ENCODE measurements at regions not wholly inside any gene's neighbourhood (a gene's known extent, or its start where the extent isn't known, plus 50 kb on each side); places are given as distances from the start of the nearest gene placed in this dataset.

DNA sequence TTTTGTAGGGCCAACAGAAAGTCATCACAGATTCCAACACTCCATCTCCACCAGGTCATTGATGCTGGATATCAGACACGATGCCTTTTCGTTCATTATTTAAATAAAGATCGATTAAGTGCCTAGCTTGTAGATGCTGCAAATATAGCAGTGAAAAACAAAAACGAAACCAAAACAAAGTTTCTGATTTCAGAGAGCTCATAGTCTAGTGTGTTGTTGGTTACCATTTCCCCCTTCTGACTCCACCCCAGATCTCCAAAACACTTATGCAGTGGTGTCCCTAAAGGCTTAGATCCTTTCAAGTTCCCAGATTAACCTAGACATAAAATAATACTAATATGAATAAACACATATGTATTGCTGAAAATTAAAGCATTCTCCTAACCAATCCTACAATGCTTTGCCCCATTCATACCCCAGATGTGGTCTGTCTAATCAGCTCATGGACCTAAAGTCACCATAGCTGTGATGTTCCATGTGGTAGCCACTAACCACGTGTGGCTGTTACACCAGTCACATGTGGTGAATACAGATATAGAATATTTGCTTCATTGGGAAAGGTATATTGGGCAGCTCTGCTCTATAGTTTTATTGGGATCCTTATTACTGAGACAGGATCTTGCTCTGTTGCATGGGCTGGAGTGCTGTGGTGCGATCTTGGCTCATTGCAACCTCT, 787.2 kb downstream of the TDRD15 start:
- no peak for DNase-seq

DNA sequence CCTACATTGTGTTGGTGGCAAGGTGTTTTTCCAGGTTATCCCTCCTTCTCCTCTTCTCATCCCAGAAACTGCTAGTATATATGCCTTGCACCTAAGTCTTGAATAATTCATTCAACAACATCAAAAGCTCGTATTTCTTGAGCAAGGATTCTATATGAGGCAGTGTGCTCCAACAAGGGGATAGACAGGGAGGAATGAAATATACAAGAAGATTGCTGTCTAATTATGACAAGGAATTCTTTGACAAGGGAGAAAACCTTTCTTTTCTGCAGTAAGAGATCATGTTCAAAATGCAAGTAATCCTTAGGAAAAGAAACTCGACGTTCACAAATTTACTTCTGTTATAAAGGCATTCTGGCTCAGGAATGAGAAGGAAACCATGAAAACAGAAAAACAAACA, 788.6 kb downstream of the TDRD15 start:
- no peak for DNase-seq

DNA sequence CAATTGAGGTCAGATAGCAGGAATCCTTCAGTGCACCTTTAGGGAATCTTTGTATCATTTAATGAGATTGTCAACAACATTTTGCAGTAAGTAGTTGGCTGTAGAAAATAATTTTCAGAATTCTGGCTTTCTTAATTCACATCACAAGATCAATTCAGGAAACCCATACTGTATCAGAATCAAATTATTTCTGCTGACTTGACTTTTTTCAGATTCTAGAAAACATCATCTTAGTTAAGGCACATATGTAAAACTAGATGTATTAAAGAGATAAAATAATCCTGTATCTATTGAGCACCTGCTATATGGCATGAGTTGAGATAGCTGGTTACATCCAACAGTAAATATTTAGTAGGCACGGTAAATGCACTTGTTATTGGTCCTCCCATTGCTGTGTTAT, 791.4 kb downstream of the TDRD15 start:
- DNase-seq, result no peak

DNA sequence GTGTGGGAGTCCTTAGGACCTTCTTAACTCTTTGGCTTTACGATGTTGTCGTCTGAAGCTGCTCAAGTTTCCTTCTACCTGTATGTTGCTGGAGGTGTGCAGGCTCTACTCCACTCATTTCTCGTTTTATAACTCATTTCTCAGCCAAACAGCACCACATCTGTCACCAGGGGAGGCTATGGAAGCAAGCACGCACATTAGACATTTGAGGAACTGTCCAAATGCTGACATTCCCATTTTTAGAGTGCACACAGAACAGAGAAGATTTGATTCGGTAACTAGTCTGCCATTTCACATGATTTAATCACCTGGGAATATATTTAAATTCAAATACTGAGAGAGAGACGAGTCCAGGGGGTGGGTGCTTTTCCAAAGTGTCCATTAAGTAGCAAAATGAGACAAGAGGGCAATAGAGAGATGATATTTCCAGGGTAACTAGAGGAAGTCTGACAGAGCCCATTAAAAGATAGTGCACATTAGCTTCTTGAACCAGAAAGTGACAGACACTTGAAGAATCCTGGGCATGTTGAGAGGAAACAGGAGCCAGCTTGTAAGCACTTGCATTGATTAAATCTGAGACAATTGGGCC, 793.3 kb downstream of the TDRD15 start:
- DNase-seq, result no peak

DNA sequence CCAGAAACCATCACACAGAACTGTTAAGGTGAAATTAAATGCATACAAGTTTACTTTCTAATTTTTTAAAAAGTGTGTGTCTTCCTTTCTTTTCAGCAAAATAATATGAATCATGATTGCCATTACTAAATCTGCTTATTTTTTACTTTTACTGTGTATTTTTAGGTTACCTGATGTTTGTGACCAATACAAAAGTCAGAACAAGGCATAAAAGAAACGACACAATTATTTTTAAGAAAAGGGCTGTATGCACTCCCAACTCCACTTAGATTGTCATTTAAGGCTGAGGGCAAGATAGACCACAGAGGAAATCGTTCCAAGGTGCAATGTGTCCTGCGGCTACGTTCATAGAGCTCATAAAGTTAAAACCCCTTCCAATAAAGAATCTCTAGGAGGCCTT, 797.0 kb downstream of the TDRD15 start:
- DNase-seq, result no peak

DNA sequence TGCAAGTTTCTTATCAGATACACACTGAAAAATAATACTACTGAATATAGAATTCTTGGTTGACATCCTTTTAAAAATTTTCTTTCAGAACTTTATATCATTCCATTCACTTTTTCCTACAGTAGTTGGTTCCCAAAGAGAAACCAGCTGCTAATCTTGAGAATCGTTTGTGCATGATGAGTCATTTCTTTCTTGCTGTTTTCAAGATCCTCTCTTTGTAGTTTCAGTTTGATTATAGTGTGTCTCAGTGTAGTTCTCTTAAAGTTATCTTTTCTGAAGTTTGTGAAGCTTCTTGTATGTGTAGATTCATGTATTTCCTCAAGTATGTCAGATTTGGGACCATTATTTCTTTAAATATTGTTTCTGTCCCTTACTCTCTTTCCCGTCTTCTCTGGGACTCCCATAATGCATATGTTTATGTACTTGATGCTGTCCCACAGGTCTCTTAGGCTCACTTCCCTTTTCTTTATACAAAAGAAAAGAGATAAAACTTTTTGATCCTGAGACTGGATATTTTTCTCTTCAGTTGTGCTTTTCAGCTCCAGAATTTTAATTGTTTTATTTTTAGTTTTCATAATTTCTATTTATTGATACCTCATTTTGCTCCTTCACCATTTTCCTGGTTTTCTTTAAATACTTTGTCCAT, 801.0 kb downstream of the TDRD15 start:
- DNase-seq, result no peak

DNA sequence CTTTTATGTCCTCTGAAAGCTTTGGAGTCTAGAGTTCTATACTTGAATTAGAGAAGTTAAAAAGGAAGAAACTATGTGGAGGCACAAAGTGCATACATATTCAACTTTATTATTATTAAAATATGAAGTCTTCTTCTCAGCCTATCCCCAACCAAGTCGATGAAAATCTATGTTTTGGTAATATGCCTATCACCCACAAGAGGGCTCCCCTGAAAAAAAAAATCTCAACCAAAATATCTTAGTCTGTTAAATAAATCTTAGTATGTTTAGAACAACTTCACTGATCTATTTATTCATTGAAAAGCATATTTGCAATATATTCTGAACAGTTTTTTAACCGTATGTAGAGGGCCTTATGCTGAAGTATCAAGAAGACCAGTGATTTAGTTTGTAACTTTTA, 804.5 kb downstream of the TDRD15 start:
- DNase-seq, result no peak

DNA sequence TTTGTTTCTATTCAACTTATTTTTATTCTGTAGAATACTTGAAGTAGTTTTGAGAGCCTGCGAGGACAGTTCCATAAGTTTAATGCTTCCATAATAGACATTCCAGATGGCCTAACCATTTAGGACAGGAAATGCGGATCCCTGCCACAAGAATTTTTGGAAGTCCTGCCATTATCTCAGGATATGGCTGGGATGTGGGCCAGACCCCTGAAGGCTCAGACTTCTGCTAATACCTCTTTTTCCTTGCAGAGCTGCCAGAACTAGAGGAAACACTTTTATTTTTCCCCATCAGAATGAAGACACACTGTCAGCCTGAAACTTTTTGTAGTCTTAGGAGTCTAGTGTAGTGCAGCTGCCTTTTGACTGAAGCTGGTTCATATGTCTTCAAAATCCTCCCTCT, 806.5 kb downstream of the TDRD15 start:
- DNase-seq, result no peak

DNA sequence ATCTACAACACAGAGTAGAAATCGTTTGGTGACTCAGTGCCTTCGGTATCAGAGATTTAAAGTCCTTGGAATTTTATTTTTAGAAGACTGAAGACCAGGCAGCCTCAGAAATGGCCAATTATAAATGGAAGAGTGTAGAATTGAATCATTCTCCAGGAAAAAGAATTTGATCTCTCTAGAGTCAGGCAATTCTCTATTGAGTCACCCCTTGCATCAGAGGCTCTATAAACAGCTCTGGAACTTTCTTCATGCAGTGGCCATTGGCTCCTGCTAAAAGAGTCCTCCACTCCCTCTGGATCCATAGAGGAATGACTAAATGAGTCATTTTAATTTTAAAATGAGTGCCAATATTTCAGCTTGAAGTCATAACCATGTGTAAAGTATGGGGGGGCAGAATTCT, 816.2 kb downstream of the TDRD15 start:
- no peak for DNase-seq

DNA sequence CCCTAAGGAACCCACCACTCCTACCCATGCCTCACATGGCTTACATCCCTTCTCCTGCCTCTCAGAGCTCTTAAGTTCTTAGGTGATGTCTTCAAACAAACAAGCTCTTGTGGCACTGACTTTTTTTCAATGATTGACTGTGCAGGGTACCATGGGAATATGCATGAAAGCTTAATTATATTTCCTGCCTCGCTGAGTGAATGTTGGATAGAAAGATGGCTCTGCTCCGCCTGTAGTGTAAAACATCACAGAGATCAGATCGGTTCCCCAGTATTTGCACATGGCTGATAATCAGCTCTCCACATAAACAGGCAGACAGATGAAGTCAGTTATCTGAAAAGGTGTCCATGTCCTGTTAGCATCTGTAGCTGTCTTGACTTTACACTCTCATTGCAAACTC, 820.8 kb downstream of the TDRD15 start:
- no peak for DNase-seq

DNA sequence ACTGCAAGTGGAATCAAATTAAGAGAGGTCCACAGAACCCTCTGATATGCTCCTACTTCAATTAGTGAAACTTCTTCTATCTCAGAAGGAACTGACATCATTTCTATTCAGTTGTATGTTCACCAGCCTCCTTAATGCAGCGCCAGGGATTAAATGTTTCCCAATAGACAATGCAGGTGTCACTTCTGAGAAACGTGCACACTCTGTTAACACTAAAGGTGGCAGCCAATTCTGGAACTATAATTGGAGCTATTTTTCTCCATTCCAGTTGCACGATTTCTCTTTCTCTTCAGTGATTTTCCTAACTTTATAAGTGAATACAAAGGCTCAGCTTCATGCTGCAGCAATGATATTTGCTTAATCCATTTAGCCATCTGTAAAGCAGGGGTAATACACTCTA, 821.9 kb downstream of the TDRD15 start:
- no peak for DNase-seq

DNA sequence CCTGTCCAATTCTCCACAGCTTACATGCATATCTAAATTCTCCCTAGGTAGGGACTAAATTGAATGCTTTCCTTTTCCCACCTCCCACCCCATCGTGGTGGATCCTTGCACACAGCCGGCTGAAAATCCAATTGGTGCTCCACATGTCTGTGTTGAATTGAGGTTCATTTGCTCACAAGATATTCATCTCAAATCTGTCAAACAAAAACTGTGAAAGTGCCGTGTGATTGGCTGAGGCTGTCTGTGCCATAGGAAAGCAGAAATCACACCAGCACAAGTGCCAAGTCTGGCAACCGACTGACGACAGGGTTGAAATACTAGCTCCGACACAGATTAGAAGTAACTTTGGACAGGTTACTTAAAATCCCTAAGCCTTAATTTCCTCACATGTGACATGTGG, 823.3 kb downstream of the TDRD15 start:
- no peak for DNase-seq

DNA sequence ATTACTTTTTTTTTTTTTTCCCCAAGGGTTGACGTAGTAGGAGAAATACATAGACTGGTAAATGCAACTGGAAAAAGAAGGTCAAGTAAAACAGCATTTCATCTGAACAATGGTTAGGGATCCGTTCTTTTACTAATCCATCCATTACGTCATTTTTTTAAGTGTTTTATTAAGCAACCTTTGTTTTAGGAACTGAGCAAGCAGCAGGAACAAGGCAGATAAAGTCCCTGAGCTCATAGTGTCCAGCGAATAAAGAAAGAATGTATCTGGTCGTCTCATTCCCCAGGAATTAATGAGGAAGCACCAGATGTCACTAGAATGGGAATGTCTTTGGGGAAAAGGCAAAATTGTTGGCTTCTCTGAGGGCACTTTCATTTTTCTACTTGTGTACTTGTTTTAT, 842.4 kb downstream of the TDRD15 start:
- DNase-seq, result no peak

DNA sequence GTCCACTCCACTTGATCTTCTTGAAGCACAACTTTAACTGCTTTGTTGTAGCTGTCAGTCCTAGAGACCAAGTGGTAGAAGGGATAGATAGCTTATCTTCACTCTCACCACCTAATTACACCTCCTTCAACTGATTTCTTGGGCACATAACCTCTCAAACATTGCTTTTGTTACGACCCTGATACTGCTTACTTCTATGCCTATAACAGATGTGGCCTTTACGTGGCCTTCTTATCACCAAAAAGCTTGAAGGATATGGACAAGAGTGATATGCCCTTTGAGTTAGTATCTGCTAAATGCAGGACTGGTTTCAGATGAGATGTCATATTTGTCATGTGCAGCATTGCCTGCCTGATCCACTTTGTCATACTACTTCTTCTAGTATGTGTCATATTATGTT, 847.2 kb downstream of the TDRD15 start:
- no peak for DNase-seq

DNA sequence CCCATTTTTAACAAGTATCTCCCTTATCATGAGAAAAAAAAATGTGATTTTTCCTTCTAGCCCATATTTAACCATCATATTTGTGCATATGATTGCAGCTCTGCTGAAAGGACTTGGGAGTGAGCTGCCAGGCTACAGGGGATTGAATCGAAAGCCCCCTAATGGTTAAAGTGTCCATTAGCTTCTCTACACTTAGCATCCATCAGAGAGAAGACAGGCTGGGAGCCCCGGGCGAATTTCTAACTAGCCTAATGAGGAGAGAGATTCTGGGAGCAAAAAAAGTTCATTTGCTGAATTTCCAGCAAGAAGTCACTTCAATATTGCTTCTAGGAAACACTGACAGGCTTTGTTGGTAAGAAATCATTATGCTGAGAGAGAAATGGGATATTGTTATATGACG, 848.8 kb downstream of the TDRD15 start:
- DNase-seq, result no peak

DNA sequence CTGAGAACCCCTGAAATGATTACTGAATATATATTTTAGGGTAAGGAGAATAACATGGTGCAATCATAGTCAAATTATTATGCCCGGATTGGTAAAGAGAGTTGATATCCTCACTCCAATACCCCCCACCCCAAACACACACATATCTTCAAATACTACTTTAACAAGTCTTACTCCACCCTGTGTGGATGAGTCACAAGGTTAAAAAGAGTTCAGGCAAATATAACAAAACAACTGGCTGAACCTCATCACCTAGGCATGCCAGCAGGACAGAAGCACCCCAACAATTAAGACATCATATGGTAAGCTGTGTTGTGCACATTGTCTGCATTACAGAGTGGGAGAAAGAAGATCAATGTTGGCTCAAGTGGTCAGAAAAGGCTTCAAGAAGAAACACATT, 857.4 kb downstream of the TDRD15 start:
- DNase-seq, result no peak

DNA sequence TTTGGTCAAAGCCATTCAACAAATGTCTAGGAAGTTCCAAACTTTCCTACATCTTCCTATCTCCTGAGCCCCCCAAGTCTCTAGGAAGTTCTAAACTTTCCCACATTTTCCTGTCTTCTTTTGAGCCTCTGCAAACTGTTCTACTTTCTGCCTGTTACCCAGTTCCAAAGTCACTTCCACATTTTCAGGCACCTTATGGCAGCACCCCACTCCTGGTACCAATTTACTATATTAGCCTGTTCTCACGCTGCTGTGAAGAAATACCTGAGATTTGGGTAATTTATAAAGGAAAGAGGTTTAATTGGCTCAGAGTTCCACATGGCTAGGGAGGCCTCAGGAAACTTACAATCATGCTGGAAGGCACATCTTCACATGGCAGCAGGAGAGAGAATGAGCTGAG, 869.2 kb downstream of the TDRD15 start:
- DNase-seq, result no peak

DNA sequence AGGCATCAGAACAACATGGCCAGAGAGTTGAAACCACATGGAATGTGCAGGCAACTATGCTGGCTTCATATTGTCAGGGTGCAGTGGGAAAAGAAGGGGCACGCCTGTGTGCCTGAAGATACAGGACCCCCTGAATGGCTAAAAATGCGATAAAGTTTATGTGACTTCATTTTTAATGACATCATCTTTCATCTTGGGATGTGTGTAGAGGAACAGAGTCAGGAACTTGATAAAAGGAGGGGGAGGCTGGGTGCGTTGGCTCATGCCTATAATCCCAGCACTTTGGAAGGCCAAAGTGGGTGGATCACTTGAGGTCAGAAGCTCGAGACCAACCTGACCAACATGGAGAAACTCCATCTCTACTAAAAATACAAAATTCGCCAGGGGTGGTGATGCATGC, 872.6 kb downstream of the TDRD15 start:
- DNase-seq, result no peak

DNA sequence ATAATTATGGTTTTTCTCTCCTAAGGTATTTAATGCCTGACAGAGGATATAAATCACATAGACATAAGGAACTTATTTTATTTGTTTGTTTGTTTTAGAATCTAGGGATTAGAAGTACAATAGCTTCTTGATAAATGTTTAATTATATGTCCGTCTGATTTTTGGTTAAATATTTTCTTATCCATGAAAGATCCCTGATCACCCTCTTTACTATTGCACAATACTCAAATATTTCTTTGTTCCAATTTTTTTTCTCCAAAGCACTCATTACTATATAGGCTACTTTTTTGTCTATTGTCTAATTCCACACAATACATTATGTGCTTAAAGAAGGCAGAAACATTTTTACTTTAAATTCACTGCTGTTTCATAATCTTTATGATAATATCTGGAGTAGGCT, 875.8 kb downstream of the TDRD15 start:
- no peak for DNase-seq

DNA sequence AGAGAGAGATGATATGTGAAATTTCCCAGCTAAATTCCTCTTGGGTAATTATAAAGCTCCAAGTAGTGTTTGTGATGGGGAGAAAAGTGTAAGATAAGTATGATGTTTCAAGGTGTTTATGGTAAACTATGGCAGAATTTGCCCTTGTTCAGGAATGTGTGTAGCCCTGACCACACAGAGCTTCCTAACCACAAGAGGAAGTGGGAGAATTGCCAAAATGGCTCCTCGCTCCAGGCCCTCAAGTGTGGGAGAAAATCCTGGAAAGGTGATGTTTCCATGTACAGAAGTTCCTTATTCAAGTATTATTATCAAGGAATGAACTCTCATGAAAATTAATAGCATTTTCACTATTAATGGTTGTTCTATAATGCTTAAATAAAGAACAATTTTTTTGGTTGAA, 878.3 kb downstream of the TDRD15 start:
- DNase-seq, result no peak

DNA sequence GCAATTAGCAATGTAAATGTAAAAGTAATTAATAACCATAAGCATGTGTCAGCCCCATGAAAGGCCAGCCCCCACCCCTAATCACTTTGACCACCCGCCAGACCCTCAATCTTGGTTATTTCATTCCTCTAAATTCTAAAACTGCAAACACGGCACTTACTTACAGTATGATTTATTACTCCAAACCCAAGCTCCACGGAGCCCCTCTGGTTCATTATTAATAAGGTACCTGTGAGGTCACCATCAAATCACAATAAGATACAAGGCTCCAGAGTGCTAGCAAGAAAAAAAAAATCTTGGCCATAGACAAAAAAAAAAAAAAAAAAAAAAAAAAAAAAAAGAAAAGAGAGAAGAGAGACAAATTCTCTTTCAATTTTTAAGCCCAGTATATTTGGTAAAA, 879.5 kb downstream of the TDRD15 start:
- no peak for DNase-seq

DNA sequence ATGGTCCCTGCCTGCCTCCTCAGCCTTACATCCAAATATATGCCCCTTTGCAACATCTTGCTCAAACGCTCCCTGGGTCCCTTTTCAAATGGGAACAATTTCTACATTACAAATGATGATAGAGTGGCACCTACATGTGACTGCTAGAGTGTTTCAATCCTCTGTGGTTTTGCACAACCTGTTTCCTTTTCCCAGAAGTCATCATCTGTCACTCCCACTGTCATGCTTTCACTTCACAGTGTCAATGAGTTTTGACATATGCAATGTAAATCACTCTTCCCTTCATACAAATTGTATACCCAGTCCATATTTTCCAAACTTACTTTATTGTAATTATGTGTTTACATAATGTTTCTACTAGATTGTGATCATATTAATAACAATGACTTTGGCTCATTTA, 887.3 kb downstream of the TDRD15 start:
- no peak for DNase-seq

DNA sequence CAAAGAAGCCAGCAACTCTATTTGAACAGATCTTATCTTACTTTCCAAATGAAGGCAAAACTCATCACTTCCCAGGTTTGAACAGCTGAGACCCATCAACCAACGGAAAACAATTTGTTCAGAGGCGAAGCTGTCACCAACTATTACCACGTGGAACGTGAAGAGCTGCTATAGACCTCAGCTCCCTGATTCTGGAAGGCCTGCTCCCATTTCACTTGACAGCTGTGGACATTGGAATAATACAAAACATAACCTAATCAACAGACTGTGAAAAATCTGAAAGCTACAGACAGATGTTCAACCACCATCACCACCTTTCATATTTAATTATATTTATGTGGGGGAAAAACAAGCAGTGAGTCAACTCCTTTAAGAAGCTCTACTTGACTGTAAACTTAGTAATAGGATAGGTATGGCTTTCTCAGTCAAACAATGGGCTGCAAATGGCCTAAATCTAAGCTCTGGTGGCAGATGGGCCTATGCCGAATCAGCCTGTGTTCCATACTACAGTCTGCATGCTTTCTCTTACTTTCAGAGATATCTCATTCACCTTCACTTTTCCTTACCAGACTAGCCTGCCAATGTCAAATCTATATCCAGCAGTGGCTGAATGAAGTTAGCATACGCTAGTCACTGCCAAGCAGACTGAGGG, 896.4 kb downstream of the TDRD15 start:
- no peak for DNase-seq

DNA sequence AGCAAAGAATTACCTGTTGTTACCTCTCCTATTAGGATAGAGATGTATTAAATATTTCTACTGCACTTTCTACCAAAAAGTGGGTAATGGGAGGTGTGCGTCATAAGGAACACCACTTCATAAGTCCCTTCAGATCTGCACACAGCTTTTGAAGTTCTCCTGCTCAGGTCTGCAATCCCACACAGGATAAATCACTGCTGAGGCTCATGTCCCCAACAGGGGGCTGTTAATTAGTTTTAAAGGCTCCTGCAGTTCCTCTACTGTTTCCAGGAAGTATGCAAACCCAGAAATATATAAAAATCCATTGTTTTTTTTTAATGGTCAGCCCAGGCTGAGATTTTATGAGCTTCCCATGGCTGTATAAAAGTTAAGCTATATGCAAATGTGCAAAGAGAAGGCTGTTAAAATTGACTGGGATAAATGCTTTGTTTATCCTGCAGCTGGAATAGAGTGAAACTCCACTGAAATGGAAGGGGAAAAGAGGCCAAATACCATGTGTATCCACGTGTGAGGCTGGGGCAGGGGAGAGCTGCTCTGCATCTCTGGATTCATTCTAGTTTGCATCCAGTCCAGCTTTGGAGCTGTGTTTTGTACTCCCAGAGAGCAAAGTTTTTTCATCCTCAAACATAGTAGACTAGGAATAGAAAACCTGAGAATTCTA, 903.7 kb downstream of the TDRD15 start:
- no peak for DNase-seq

Measured in stimulated activated CD4-positive, alpha-beta T cell treated with anti-CD3 and anti-CD28 coated beads, Interleukin-2, amount 100 ng/mL, for 24 hours (primary cell).